K562 (cell line): ENCODE measurements at regions not wholly inside any gene's neighbourhood (a gene's known extent, or its start where the extent isn't known, plus 50 kb on each side); places are given as distances from the start of the nearest gene placed in this dataset.

Experiments used
- ATAC-seq: fragments of 200-7000 bp; cut with Tn5 transposase; 3 replicates; pipeline ENCODE4 v1.9.1; 2020; ENCODE audit warnings: moderate library complexity
- BruUV-seq: library from RNA; stranded (reverse); fragments of 400-500 nt; replicated peaks from 2 replicates; lab custom pipeline; 2021; lab: Mats Ljungman, UMichigan
- CTCF ChIA-PET: fragments of 300-600 bp; formaldehyde crosslinking; extraction: SDS; loops from one replicate; lab custom pipeline; 2021; ENCODE audit warnings: low intra/inter-chr PET ratio; lab: Yijun Ruan, JAX
- POLR2A ChIA-PET: fragments of 300-600, 350-650 bp; sonication (Branson Sonifier 250); formaldehyde crosslinking; extraction: SDS; loops from one replicate; lab custom pipeline; 2021; ENCODE audit warnings: antibody characterized with exemption, inconsistent platforms; lab: Yijun Ruan, JAX
- DNase-seq, 4 experiments: peaks; one replicate each; pipeline versions ENCODE4 v3.0.0 to v3.0.0-alpha.2; 2011 to 2018; ENCODE audit warnings: low spot score in 3 of 4, mixed read lengths in 3 of 4; ENCODE audit errors: extremely low read depth in 1 of 4
- FAIRE-seq: peaks from 2 replicates; lab custom pipeline; 2011; peaks lifted over from hg19 to GRCh38; lab: Jason Lieb, UNC
- H2AFZ ChIP-seq: 2 replicates; pipeline ENCODE4 v1.6.0; 2011; ENCODE audit warnings: low read depth, low read length, control low read depth, inconsistent platforms
- H3K27ac ChIP-seq: fragments of 200-600 bp; 3 replicates; pipeline ENCODE4 v1.8.0; 2011; ENCODE audit warnings: low read depth, mild to moderate bottlenecking, control low read depth, inconsistent platforms, low read length, moderate library complexity, mixed read lengths; ENCODE audit errors: extremely low read depth
- H3K27me3 ChIP-seq, 2 experiments: fragments of 300-600 bp in 1 of 2; 2 replicates in 1 of 2; 3 replicates in 1 of 2; pipeline versions ENCODE4 v1.6.0 to v1.8.0; 2011; ENCODE audit warnings: inconsistent platforms in 2 of 2, low read length in 2 of 2, mild to moderate bottlenecking in 1 of 2, mixed read lengths in 1 of 2, moderate library complexity in 1 of 2; ENCODE audit not compliant: control insufficient read depth in 2 of 2, insufficient read depth in 2 of 2
- H3K36me3 ChIP-seq: fragments of 300-600 bp; 3 replicates; pipeline ENCODE4 v1.8.0; 2011; ENCODE audit warnings: mild to moderate bottlenecking, low read length, inconsistent platforms; ENCODE audit not compliant: control insufficient read depth, insufficient read depth
- H3K4me1 ChIP-seq, 2 experiments: fragments of 200-600 bp in 1 of 2; replicated peaks in 1 of 2; 2 replicates in 1 of 2; 3 replicates in 1 of 2; pipeline versions ENCODE4 v1.5.1 to v1.8.0; 2011; ENCODE audit warnings: inconsistent platforms in 2 of 2, low read length in 2 of 2, mild to moderate bottlenecking in 1 of 2, mixed read lengths in 1 of 2, moderate library complexity in 1 of 2; ENCODE audit not compliant: control insufficient read depth in 2 of 2, insufficient read depth in 2 of 2
- H3K4me2 ChIP-seq: 2 replicates; pipeline ENCODE4 v1.6.1; 2011; ENCODE audit warnings: low read length, control low read depth, inconsistent platforms, mixed read lengths; ENCODE audit not compliant: insufficient read depth
- H3K4me3 ChIP-seq: fragments of 200-600 bp; sonication (generic), shearing (Covaris generic); 2 replicates; pipeline ENCODE4 v1.5.1; 2016; ENCODE audit warnings: control low read depth, inconsistent platforms
- H3K79me2 ChIP-seq: fragments of 200-600 bp; 3 replicates; pipeline ENCODE4 v1.8.0; 2011; ENCODE audit warnings: low read length, inconsistent platforms; ENCODE audit not compliant: control insufficient read depth, insufficient read depth
- H3K9ac ChIP-seq, 2 experiments: 2 replicates each; pipeline versions ENCODE4 v1.6.0 to v1.6.1; 2011; ENCODE audit warnings: low read depth in 2 of 2, low read length in 2 of 2, control low read depth in 1 of 2, inconsistent platforms in 1 of 2, mild to moderate bottlenecking in 1 of 2, mixed read lengths in 1 of 2; ENCODE audit not compliant: insufficient read depth in 1 of 2
- H3K9me1 ChIP-seq: one replicate; pipeline ENCODE4 v1.6.0; 2011; ENCODE audit warnings: inconsistent platforms, mild to moderate bottlenecking, low read length, moderate library complexity; ENCODE audit not compliant: control insufficient read depth, insufficient read depth
- H3K9me3 ChIP-seq: replicated peaks from 2 replicates; pipeline ENCODE4 v1.5.1; 2011; ENCODE audit warnings: low read depth, low read length, inconsistent platforms; ENCODE audit not compliant: control insufficient read depth, insufficient read depth
- H4K20me1 ChIP-seq: replicated peaks from 2 replicates; pipeline ENCODE4 v1.6.1; 2011; ENCODE audit warnings: low read length, inconsistent platforms, mixed read lengths; ENCODE audit not compliant: control insufficient read depth, insufficient read depth
- ADNP ChIP-seq: fragments of 200-800 bp; sonication (Bioruptor generic); IDR thresholded peaks from 2 replicates; pipeline ENCODE4 v1.6.1; 2016; ENCODE audit warnings: missing genetic modification characterization, missing compliant biosample characterization
- GABPB1 ChIP-seq: sonication (generic); formaldehyde crosslinking; IDR thresholded peaks from 2 replicates; pipeline ENCODE4 v1.8.0; 2022; ENCODE audit warnings: mild to moderate bottlenecking, missing genetic modification reagents
- MBD2 ChIP-seq: sonication (generic); IDR thresholded peaks from 2 replicates; pipeline ENCODE4 v1.6.1; 2016; ENCODE audit warnings: low read depth, borderline replicate concordance
- NFXL1 ChIP-seq: fragments of 450-650 bp; formaldehyde crosslinking; IDR thresholded peaks from 2 replicates; pipeline ENCODE4 v1.4.0; 2021; ENCODE audit warnings: mild to moderate bottlenecking
- POLR2AphosphoS2 ChIP-seq: IDR thresholded peaks from 2 replicates; pipeline ENCODE4 v1.6.1; 2012; ENCODE audit warnings: low read length, improper control_type of control experiment
- RCOR1 ChIP-seq, 2 experiments: IDR thresholded peaks; 2 replicates each; pipeline ENCODE4 v1.6.1; 2012; ENCODE audit warnings: low read depth in 2 of 2, low read length in 2 of 2, borderline replicate concordance in 1 of 2, improper control_type of control experiment in 1 of 2
- SMAD2 ChIP-seq: fragments of 150-350 bp; IDR thresholded peaks from 2 replicates; pipeline ENCODE4 v1.6.1; 2014; ENCODE audit warnings: low read depth, mild to moderate bottlenecking, low read length
- TGIF2 ChIP-seq: sonication (generic); formaldehyde crosslinking; IDR thresholded peaks from 2 replicates; pipeline ENCODE4 v1.8.1; 2022; ENCODE audit warnings: mild to moderate bottlenecking, missing genetic modification reagents, moderate library complexity
- WGBS: fragments of 100-300 bp; shearing (Covaris generic); methylation state at CpG from one replicate; pipeline ENCODE4 v1.1.6; 2016; ENCODE audit warnings: low coverage, mixed read lengths; ENCODE audit not compliant: insufficient coverage; ENCODE audit errors: missing lambda C conversion rate; 5-methylcytosine and 5-hydroxymethylcytosine counted together
- in situ Hi-C: fragments of 300-500 bp; cut with MboI; formaldehyde crosslinking; loops from 4 replicates; pipeline ENCODE4 v1.15.0; 2018; ENCODE audit warnings: inconsistent platforms, mixed read lengths
- intact Hi-C: fragments of 100-400 bp; cut with micrococcal nuclease; formaldehyde crosslinking; loops from 2 replicates; pipeline ENCODE4 v1.14.2; 2022

GRCh38 chr22:48856308-48856615 is 971.4 kb downstream of the BRD1 start:
- intact Hi-C loops, result no loop called here
- Histone ChIP-seq H3K9me1 (no peaks in the 10 kb centered on the region), H3K9ac (no peak overlapping the region), H3K27ac (no peak overlapping the region), H3K4me2 (no peak overlapping the region), H3K9me3 (no peaks in the 10 kb centered on the region), H3K4me1 (no peaks in the 10 kb centered on the region), H3K36me3 (no peaks in the 10 kb centered on the region), H3K4me3 (no peak overlapping the region), H4K20me1 (no peaks in the 10 kb centered on the region; the same call in 1 of the 2 replicates), H3K27me3 (no peaks in the 10 kb centered on the region; a peak in 1 of 5 replicates), H3K79me2 (no peaks in the 10 kb centered on the region), H2AFZ (no peak overlapping the region)
- 0% methylated on average over 7 of the region's 8 CpGs for WGBS
- in situ Hi-C loops, result no loop called here
- ChIA-PET POLR2A (interaction anchor here (1.9 kb wide), 1 partner anchor 11 kb away, joined by 5 read pairs; no protein-coding TSS in a partner anchor), CTCF (no interaction called here)
- DNase-seq (no peak), FAIRE-seq (no peak), ATAC-seq (no peak)
- no TSS peak for BruUV-seq
- no peak for TF ChIP-seq MBD2
- TF ChIP-seq GABPB1 (CRISPR knock-in tag), result no peak
- TF ChIP-seq ADNP (tag), result no peak
- TF ChIP-seq POLR2AphosphoS2, result no peak
- no peak for TF ChIP-seq NFXL1 (CRISPR knock-in tag)
- no peak for TF ChIP-seq SMAD2
- TF ChIP-seq TGIF2, result no peak
- TF ChIP-seq RCOR1 (IDR thresholded peaks at IDR 0.05; ENCODE audit: borderline replicate concordance in 1 of 2, low read depth in 2 of 2, low read length in 2 of 2), result no peak
- TF ChIP-seq, all 486 proteins: peak for 0
